Right ventricle myocardium superior (tissue), 1 donor: ENCODE measurements at regions not wholly inside any gene's neighbourhood (a gene's known extent, or its start where the extent isn't known, plus 50 kb on each side); places are given as distances from the start of the nearest gene placed in this dataset.

Experiments used
- ATAC-seq: fragments of 200-7000 bp; cut with Tn5 transposase; one replicate; pipeline ENCODE4 v1.9.1; 2020; ENCODE audit warnings: mild to moderate bottlenecking; ENCODE audit not compliant: poor library complexity
- DNase-seq: peaks from one replicate; pipeline ENCODE4 v3.0.0-alpha.2; 2020
- intact Hi-C: fragments of 100-400 bp; cut with DNase I; formaldehyde crosslinking; loops from one replicate; pipeline ENCODE4 v1.11.2; 2022
- donor health status: DM: no; HTN: yes; CAD: no; lungs with severe emphysema.

DNA sequence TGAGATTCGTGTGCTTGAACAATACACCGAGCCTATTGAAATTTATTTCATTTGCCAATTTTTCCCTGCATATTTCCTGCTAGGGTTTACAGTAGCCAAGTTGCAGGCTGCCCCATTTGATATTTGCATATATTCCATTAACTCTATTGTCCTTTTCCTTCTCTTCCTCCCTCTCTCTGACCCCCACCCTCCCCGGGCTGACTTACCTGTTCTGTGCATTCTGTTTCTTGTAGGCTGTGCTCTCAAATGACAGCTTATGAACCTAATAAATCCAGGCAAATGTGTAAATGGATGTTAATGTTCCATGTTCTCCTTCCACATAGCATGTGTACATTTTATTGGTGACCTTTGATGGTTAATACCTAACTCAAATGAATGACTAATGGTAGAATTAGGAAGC, 1169.2 kb upstream of the WWC1 start:
- DNase-seq = no peak
- ATAC-seq = no peak
- intact Hi-C loops = no loop called here

DNA sequence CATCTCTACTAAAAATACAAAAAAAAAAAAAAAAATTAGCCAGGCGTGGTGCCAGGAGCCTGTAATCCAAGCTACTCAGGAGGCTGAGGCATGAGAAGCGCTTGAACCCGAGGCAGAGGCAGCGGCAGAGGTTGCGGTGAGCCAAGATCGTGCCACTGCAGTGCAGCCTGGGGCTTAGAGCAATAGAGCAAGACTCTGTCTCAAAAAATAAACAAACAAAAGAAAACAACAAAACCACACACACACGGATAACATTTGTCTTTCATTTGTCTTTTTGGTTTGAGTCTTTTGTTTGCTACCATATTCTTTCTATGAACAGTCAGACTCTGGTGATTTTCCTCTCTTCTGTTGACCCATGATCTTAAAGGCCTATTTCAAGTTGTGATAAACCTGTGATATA, 1168.3 kb upstream of the WWC1 start:
- ATAC-seq (no peak), DNase-seq (no peak)
- intact Hi-C loops = no loop called here

DNA sequence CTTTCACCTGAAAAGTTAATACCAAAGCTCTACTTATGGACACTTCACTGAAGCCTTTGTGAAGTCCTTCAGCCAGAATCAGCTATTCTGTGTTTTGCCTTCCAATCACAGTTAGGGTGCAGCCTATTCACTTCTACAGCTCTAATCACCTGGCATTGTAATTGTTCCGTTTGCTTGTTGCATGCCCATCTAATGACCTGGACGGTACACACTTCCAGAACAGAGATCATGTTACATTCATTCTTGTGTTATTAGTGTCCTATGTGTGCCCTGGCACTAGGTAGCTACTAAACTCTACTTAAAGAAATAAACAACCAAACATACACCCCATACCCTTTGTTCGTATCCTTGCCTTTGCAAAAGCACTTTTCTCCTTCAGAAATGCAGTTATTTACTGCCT, 1162.9 kb upstream of the WWC1 start:
- DNase-seq (no peak), ATAC-seq (no peak)
- intact Hi-C loops = no loop called here

DNA sequence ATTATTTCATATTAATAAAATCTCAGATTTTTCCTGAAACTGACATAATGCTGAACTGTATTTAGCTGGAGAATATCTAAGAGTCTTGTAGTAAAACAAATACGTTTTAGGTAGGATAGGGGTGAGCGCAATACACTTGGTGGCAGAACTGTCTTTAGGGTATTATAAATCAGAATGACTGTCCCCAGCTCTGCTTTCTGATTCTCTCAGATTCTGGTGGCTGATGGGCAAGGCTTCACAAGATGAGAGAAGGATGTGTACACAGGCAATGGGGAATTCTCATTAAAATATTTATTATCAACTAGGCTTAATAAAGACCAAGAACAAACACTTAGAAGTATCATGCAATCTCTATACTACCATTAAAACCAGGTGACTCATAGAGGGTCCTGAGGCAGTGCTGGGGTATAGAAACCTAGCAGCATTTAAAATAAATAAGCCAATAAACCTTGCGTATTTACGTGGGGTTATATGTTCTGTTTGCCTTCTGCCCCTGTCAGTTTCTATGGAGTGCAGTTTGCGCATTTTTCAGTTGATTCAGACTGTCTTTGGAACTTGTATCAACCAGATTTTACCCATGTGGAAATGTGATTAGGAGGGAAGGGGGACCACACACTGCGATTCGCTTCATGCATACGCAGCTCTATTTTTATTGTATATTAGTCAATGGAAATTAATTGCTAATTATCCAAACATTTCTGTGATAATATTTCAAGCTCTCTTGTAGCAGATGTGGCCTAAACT, 1150.7 kb upstream of the WWC1 start:
- ATAC-seq = no peak

DNA sequence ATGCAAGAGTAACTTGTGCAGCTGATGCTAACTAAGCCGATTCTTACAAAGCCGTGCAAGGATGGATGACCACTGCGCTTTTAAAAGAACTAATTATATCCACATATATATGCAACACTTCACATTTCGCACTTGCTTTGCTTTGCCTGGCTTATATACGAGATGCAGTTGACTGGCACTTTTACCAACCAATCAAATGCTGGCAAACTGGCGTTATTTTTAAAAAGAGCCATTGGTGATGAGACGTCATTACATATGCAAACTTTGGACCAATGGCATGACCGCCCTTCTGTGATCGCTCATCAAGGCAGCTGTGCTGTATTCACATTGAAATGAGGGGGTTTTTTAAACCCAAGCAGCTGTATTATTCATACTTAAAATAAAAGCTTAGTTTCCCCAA, 1147.7 kb upstream of the WWC1 start:
- DNase-seq = no peak
- ATAC-seq = no peak
- intact Hi-C loops = no loop called here

More for the DNA sequence above, 1150.7 kb upstream of the WWC1 start:
- no peak for DNase-seq
- intact Hi-C loops = no loop called here

DNA sequence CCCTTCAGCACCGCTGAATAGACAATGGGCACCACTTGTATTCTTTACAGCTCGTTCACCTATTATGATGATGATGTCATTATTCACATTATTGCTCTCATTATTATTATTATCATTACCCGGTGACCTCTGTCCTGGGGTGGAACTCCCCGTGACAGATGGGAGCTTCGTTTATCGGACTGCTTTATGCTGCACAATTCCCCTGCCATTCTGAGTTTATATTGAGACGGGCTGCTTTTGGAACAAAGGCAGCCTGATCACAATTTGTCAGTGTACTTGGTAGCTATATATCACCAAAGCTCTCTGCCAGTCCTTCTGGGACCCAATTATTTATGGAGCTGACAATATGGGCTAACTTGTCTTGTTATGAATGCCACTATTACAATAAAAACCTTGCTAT, 1145.6 kb upstream of the WWC1 start:
- no peak for DNase-seq
- ATAC-seq = no peak
- intact Hi-C loops = no loop called here

DNA sequence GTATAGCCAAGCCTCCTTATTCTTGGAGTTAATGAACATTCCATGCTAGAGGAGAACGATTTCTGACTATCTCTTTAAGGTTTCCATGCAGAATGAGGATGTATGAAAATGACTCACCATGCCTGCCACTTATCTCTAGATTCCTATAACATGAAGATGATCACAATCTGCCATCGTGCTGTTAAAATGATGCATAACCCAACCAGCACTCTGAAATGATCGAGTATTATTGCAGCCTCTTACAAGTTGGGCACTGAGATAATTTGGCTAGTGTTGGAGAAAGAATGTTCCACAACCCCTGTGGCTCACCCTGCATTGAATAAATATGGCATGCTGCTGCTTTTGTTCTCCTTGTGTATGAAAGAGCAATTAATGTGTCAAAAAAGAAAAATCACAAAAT, 1143.6 kb upstream of the WWC1 start:
- intact Hi-C loops = no loop called here
- ATAC-seq = no peak
- DNase-seq = no peak

DNA sequence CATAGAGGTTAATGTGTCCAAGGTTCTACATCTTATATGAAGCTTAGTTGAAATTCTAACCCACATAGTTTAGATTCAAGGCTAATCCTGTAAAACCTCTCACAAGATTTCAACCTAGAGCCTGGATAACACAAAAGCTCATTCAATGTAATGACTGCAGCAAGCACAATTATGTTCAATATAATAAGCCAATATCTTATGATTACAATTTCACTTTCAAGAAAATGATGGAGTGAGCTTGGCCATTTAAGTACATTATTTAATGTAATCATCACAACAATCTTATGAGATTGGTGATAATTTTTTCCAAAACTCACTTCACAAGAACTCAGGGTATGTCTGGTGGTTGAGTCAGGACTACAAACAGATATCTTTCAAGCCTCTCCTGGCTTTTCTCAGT, 1140.8 kb upstream of the WWC1 start:
- intact Hi-C loops = no loop called here
- ATAC-seq = no peak
- no peak for DNase-seq

DNA sequence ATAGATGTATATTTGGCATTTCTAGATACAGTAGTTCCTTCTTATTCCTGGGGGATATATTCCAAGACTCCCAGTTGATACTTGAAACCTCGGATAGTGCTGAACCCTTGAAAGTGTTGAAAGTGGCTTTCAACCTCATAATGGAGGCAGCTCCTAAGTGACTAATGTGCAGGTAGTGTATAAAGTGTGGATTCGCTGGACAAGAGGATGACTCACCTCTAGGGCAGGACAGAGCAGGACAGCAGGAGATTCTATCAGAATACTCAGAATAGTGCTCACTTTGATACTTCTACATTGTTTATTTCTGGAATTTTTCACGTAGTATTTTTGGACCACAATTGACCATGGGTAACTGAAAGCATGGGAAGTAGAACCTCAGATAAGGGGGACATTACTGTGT, 1138.9 kb upstream of the WWC1 start:
- ATAC-seq = no peak
- DNase-seq = no peak
- intact Hi-C loops = no loop called here

DNA sequence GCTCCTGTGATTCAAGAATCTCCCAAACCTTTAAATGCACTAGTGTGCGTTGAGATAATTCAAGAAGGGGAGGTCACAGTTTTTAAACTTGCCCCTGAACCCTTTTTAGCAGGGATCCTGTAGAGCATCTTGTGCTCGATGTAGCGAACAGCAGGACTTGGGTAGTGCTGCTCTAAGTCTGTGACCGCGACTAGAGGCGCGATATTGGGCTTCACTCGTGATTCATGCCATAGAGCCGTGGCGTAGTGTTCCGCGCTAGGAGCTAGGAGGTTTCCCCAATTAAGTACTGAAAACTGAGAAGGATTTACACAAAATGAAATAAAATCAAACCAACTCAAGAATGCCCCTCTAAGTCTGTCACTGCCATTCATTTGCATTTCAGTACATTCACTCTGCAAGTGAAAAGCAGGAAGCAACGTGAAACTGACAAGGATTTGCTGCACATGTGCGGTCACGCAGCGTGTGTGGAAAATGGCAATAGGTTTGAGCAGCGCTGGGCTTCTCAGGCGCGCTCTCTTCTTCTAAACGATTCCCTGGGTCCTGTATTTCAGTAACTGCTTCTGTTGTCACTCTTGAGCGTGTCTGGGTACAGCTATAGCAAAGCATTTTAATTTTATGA, 1135.9 kb upstream of the WWC1 start:
- intact Hi-C loops = no loop called here
- DNase-seq (no peak), ATAC-seq (no peak)

DNA sequence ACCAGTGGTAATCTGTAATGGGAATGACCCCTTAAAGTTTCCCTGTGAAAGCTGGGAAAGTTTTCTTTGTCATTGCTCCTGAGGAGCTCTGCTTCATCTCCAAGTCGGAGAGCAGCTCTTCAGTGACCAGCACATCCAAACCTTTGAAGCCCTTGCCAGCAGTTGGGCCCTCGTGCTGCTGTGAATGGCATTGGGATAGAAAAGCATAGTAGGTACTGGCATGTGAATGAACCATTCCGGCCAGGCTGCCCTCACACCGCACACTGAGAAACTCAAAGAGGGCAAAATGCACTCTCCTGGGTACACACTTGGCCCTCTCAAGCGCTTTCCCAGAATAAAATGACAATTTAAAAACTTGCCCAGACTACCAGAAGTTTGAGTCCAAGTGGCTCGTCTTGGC, 1135.0 kb upstream of the WWC1 start:
- ATAC-seq = no peak
- intact Hi-C loops = no loop called here
- no peak for DNase-seq

DNA sequence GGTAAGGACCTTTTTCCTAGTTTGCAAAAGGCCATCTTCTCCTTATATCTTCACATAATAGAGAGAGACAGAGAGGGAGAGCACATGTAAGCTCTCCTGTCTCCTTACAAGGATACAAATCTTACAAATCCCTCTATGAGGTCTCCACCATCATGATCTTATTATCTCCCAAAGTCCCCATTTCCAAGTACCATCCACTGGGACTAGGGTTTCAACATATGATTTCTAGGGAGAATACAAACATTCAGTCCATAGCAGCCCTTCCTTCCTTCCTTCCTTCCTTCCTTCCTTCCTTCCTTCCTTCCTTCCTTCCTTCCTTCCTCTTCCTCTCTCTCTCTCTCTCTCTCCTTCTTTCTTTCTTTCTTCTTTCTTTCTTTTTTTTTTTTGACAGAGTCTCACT, 1132.9 kb upstream of the WWC1 start:
- intact Hi-C loops = no loop called here
- DNase-seq = no peak
- no peak for ATAC-seq

DNA sequence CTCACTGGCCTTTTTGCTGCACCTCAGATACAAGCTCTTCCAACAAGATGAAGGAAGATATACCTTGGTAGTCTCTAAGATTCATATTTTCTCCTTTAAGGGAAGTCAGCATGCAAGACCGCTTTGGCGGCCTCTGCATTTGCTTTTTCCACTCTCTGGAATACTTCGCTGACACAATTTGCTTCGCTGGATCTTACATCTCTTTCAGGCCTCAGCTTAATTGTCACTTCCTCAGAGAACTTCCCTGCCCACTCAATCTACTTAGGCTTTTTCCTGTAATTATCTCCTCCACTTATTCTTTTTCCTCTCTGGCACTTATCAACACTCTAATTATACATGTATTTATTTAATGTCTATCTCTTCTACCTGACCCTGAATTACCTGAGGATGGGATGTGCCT, 1131.1 kb upstream of the WWC1 start:
- ATAC-seq = no peak
- intact Hi-C loops = no loop called here
- DNase-seq = no peak

DNA sequence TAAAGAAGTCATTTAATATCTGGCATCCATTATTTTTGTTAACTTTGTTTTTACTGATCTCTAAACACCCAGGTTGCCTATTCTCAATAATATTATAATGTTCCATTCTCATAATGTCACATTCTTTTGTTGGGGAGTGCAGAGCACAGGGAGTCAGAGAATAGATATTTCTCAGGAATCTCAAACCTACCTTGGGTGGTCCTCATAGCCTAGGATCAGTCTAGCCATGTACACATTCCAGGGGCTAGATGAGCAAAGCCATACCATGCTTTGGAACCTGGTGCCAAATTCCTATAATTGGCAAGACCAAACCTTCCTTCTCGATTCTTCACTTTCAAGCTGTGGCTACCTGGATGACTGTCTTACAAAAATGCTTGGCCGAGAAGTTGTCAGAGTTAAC, 1124.7 kb upstream of the WWC1 start:
- intact Hi-C loops = no loop called here
- DNase-seq (no peak), ATAC-seq (no peak)

DNA sequence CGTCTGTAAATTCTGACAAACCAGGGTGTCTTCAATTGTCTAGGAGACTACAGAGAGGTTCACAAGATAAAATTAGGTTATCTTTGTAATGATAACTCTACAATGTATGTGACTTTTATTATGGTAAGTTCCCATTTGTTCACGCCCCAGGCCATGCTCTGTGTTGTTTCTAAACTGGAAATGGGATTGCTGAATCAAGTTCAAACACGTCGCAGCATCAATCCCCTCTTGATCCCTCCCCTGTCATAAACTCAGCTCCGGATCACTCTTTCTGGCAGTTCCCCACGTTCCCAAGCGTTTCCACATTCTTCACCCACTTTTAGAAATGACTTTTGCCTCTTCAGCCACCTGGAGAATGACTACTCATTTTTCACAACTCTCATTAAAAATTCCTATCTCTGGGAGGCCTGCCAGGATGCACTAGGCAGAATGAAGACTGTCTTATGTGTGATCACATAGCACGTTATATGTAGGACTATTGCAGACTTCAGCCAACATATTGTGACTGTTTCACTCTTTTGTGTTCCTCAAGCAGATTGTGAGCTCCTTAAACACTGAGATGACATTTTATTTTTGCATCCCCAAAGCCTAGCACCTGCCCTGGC, 1124.2 kb upstream of the WWC1 start:
- no peak for DNase-seq
- intact Hi-C loops = no loop called here
- ATAC-seq = no peak

DNA sequence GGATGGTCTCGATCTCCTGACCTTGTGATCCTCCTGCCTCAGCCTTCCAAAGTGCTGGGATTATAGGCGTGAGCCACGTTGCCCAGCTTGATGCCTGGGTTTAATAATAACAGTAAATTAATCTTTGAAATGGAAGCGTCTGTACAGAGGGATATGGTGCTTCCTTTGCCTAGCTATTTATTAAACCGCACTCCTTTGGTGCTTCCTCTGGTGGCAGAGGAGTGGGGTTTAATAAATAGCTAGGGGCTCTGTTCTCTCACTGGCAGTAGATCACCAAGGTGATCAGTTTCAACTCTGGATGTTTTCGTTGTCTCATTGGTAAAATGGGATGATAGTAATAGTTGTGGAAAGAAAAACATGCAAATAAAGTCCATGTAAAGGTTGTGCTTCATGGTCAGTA, 1122.5 kb upstream of the WWC1 start:
- ATAC-seq = no peak
- intact Hi-C loops = no loop called here

DNA sequence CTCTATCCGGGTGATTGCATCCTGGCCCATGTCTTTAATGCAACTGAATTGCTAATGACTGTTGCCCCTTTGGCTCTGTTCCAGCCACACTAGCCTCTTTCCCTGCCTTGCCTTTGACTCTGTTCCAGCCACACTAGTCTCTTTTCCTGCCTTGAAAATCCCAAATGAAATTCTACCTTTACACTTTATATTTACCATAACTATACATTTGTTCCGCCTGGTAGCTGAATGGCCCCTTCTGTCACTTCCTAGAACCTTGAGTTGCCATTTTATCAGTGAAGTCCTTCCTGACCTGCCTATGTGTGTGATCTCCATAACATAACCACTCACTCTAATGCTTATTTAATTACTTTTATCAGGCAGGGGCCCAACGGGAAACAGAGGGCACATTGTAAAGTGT, 1120.4 kb upstream of the WWC1 start:
- intact Hi-C loops = no loop called here
- no peak for ATAC-seq
- no peak for DNase-seq

More for the DNA sequence above, 1122.5 kb upstream of the WWC1 start:
- no peak for DNase-seq

DNA sequence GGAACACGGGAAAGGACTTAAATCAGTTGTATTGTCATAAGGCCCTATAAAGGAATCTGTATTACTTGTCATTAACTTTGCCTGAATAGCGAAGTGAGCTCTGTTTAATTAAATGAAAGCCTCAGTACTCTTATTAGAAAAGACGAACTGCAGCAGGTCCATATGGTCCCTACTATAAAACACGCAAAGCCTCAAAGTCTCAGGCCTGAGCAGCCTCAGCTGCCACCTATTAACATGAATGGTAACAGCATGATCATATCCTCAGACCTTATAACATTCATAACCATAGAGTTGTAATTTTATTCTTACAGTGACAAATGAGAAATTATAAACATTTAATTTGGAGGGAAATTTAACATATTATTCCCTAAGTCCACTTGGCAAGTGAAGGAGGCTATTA, 1113.7 kb upstream of the WWC1 start:
- ATAC-seq (no peak), DNase-seq (no peak)
- intact Hi-C loops = no loop called here

DNA sequence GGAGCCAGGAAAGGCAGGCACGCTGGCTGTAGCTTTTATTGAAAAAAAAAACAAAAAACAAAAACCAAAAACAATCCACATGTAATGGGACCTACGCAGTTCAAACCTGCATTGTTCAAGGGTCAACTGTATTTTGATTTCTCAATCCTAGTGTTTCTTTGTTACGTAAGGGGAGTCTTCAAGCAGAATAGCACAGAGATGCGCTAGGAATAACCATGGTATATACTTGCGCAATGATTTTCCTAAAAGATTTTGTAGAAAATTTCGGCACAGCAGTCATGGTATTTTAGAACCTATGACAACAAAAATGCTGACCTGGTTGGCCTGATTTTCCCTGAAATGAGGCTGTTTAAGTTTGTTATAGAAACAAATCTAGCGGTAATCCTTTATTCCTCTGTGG, 1110.5 kb upstream of the WWC1 start:
- DNase-seq (no peak), ATAC-seq (no peak)
- intact Hi-C loops = no loop called here

DNA sequence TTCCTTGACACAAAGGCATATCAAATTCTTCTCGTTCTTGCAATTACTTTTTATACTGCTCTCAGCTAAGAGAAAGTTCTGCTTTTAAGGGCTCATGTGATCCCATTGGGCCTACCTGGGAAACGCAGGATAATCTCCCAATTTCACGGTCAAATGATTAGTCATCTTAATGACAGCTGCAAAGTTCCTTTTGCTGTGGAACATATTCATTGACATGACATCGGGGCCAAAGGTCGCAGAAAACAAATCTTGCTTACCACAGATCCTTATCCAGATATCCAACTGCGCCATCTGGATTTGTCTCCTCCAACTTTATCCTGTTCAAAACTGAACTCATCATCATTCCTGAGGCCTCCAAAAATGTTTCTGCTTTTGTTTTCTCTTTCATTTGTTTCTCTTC, 1085.6 kb upstream of the WWC1 start:
- ATAC-seq = no peak
- DNase-seq = no peak
- intact Hi-C loops = no loop called here

DNA sequence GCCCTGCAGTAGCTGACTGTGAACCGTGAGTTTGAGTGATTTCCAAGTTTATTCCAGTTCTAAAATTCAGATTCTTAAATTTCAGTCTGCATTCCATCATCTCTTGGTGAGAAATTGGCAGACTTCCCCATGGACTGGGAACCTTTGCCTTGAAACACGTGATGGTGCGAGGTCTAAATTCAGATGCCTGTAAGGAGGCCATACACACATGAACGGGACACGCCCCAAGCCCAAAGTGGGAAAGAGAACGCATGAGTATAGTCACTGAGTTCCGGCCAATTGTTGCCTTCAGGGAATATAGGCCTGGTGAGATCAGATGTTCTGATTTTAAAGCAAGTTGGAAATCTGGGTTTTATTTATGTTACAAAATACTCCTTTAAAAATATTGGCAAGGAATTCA, 1084.4 kb upstream of the WWC1 start:
- no peak for DNase-seq
- no peak for ATAC-seq
- intact Hi-C loops = no loop called here
